Nephron progenitor cell (in vitro differentiated cells): ENCODE measurements at regions not wholly inside any gene's neighbourhood (a gene's known extent, or its start where the extent isn't known, plus 50 kb on each side); places are given as distances from the start of the nearest gene placed in this dataset.
"Not testable (repeated sequence)": the region's sequence is repeated elsewhere in the genome, so short reads cannot be mapped to it uniquely, and the experiment has no call there.

ENCODE experiments used
- DNase-seq: peaks from one replicate; pipeline ENCODE4 v3.0.0; 2021
- H3K27ac Mint-ChIP-seq: 2 replicates; pipeline ENCODE4 v1.8.0; 2021; ENCODE audit warnings: mild to moderate bottlenecking, moderate library complexity, mixed read lengths
- H3K27me3 Mint-ChIP-seq: 2 replicates; pipeline ENCODE4 v1.8.0; 2021; ENCODE audit warnings: mild to moderate bottlenecking, low read depth, mixed read lengths; ENCODE audit not compliant: poor library complexity
- H3K36me3 Mint-ChIP-seq: 2 replicates; pipeline ENCODE4 v1.8.0; 2021; ENCODE audit warnings: low read depth, mixed read lengths
- H3K4me1 Mint-ChIP-seq: 2 replicates; pipeline ENCODE4 v1.8.0; 2021; ENCODE audit warnings: mixed read lengths
- H3K4me3 Mint-ChIP-seq: 2 replicates; pipeline ENCODE4 v1.8.0; 2021; ENCODE audit warnings: mild to moderate bottlenecking, moderate library complexity, mixed read lengths
- H3K9me3 Mint-ChIP-seq: 2 replicates; pipeline ENCODE4 v1.8.0; 2021; ENCODE audit warnings: mild to moderate bottlenecking, moderate library complexity, mixed read lengths
- CTCF ChIP-seq: fragments of 200-600 bp; sonication (generic); IDR thresholded peaks from 2 replicates; pipeline ENCODE4 v1.5.0; 2021; ENCODE audit warnings: antibody characterized with exemption

GRCh38 chr4:66373268-66373667 is 703.0 kb upstream of the EPHA5 start:
- no peak for DNase-seq
- no peaks in the 10 kb centered on the region for H3K9me3 Mint-ChIP-seq
- H3K4me3 Mint-ChIP-seq = no peak overlapping the region
- H3K4me1 Mint-ChIP-seq = peaks cover 12% of the 10 kb centered on the region
- no peaks in the 10 kb centered on the region for H3K36me3 Mint-ChIP-seq
- H3K27me3 Mint-ChIP-seq = no peaks in the 10 kb centered on the region
- H3K27ac Mint-ChIP-seq = no peak overlapping the region
- no peak for TF ChIP-seq CTCF

GRCh38 chr4:66372706-66373105 is 702.4 kb upstream of the EPHA5 start:
- no peak overlapping the region for H3K4me3 Mint-ChIP-seq

GRCh38 chr4:66367043-66367660 is 696.9 kb upstream of the EPHA5 start:
- H3K4me1 Mint-ChIP-seq = peaks cover 12% of the 10 kb centered on the region
- no peak for TF ChIP-seq CTCF
- DNase-seq = no peak
- no peaks in the 10 kb centered on the region for H3K36me3 Mint-ChIP-seq
- H3K27me3 Mint-ChIP-seq = no peaks in the 10 kb centered on the region
- H3K27ac Mint-ChIP-seq = no peak overlapping the region
- no peak overlapping the region for H3K4me3 Mint-ChIP-seq
- H3K9me3 Mint-ChIP-seq = no peaks in the 10 kb centered on the region

More at GRCh38 chr4:66372706-66373105, 702.4 kb upstream of the EPHA5 start:
- TF ChIP-seq CTCF = no peak
- Mint-ChIP-seq H3K9me3 (no peaks in the 10 kb centered on the region), H3K36me3 (no peaks in the 10 kb centered on the region), H3K4me1 (peaks cover 12% of the 10 kb centered on the region), H3K27me3 (no peaks in the 10 kb centered on the region), H3K27ac (no peak overlapping the region)
- no peak for DNase-seq

- not testable (repeated sequence) for H3K27me3 Mint-ChIP-seq, H3K9me3 Mint-ChIP-seq, DNase-seq, H3K36me3 Mint-ChIP-seq, H3K4me1 Mint-ChIP-seq, H3K4me3 Mint-ChIP-seq, H3K27ac Mint-ChIP-seq
Measured at GRCh38 chr4:66360395-66360794, 690.1 kb upstream of the EPHA5 start.

- TF ChIP-seq CTCF = no peak
- Mint-ChIP-seq H3K4me3 (no peak overlapping the region), H3K36me3 (no peaks in the 10 kb centered on the region), H3K4me1 (peaks cover 9% of the 10 kb centered on the region), H3K27ac (no peak overlapping the region), H3K27me3 (peaks cover 2% of the 10 kb centered on the region), H3K9me3 (no peaks in the 10 kb centered on the region)
- DNase-seq = no peak
Measured at GRCh38 chr4:66357316-66357715, 687.0 kb upstream of the EPHA5 start.

GRCh38 chr4:66355328-66355727 is 685.0 kb upstream of the EPHA5 start:
- Mint-ChIP-seq H3K9me3 (no peaks in the 10 kb centered on the region), H3K27me3 (peaks cover 2% of the 10 kb centered on the region), H3K4me3 (no peak overlapping the region), H3K4me1 (peaks cover 9% of the 10 kb centered on the region), H3K36me3 (no peaks in the 10 kb centered on the region), H3K27ac (no peak overlapping the region)
- no peak for DNase-seq
- TF ChIP-seq CTCF = no peak
